ENCODE measurements at regions not wholly inside any gene's neighbourhood (a gene's known extent, or its start where the extent isn't known, plus 50 kb on each side); places are given as distances from the start of the nearest gene placed in this dataset.

GRCh38 chr10:21052072-21052708, 155.1 kb upstream of the NEBL start:
- no peak for DNase-seq (ENCODE audit: low spot score)
- TF ChIP-seq, protein P1, sequence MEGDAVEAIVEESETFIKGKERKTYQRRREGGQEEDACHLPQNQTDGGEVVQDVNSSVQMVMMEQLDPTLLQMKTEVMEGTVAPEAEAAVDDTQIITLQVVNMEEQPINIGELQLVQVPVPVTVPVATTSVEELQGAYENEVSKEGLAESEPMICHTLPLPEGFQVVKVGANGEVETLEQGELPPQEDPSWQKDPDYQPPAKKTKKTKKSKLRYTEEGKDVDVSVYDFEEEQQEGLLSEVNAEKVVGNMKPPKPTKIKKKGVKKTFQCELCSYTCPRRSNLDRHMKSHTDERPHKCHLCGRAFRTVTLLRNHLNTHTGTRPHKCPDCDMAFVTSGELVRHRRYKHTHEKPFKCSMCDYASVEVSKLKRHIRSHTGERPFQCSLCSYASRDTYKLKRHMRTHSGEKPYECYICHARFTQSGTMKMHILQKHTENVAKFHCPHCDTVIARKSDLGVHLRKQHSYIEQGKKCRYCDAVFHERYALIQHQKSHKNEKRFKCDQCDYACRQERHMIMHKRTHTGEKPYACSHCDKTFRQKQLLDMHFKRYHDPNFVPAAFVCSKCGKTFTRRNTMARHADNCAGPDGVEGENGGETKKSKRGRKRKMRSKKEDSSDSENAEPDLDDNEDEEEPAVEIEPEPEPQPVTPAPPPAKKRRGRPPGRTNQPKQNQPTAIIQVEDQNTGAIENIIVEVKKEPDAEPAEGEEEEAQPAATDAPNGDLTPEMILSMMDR (IDR thresholded peaks at IDR 0.05; ENCODE audit: extremely low read depth, missing control alignments) = no peak

DNA sequence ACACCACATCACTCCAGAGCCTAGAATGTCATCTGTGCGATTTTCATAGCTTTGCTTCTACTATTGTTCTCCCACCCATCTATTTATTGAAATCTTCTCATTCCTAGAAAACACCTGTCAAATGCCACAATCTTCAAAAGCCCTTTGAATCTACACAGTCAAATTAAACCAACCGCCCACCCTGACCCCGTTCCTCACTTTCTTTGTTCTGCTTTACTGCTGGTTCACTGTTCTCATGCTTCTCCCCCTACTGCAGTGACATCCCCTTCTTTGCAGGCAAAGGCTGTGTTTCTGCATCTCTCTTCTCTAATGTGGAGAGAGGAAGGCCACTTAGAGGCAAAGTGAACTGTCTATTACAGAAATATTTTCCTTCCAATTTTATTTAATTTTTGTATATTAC, 152.4 kb upstream of the NEBL start:
- no peak for DNase-seq (ENCODE audit: low spot score)
- TF ChIP-seq, protein P1 (IDR thresholded peaks at IDR 0.05; ENCODE audit: extremely low read depth, missing control alignments) = no peak

- TF ChIP-seq, protein P1 (IDR thresholded peaks at IDR 0.05; ENCODE audit: extremely low read depth, missing control alignments) = no peak
- DNase-seq (ENCODE audit: low spot score) = no peak
Measured at GRCh38 chr10:21048068-21048467, 151.0 kb upstream of the NEBL start.

GRCh38 chr10:21047511-21047910, 150.4 kb upstream of the NEBL start:
- DNase-seq (ENCODE audit: low spot score) = no peak
- TF ChIP-seq, protein P1 (IDR thresholded peaks at IDR 0.05; ENCODE audit: extremely low read depth, missing control alignments) = no peak

GRCh38 chr10:21047096-21047495, 150.0 kb upstream of the NEBL start:
- TF ChIP-seq, protein P1 (IDR thresholded peaks at IDR 0.05; ENCODE audit: extremely low read depth, missing control alignments) = no peak
- no peak for DNase-seq (ENCODE audit: low spot score)

GRCh38 chr10:21043044-21043443, 145.9 kb upstream of the NEBL start:
- no peak for DNase-seq (ENCODE audit: low spot score)
- TF ChIP-seq, protein P1 (IDR thresholded peaks at IDR 0.05; ENCODE audit: extremely low read depth, missing control alignments) = no peak

- TF ChIP-seq, protein P1 (IDR thresholded peaks at IDR 0.05; ENCODE audit: extremely low read depth, missing control alignments) = no peak
- no peak for DNase-seq (ENCODE audit: low spot score)
Measured at GRCh38 chr10:21042536-21042935, 145.4 kb upstream of the NEBL start.

Measured in GM20000 (cell line).